KBM-7 (cell line): ENCODE measurements at regions not wholly inside any gene's neighbourhood (a gene's known extent, or its start where the extent isn't known, plus 50 kb on each side); places are given as distances from the start of the nearest gene placed in this dataset.

ENCODE experiments used
- DNase-seq: peaks from one replicate; pipeline ENCODE4 v3.0.0-alpha.2; 2015
- in situ Hi-C: fragments of 300-500 bp; cut with MboI; formaldehyde crosslinking; loops from 2 replicates; pipeline ENCODE4 v1.14.3; 2020; ENCODE audit warnings: low sequenced_read_pairs, low pct_unique_long_range_greater_than_20kb, mixed read lengths

DNA sequence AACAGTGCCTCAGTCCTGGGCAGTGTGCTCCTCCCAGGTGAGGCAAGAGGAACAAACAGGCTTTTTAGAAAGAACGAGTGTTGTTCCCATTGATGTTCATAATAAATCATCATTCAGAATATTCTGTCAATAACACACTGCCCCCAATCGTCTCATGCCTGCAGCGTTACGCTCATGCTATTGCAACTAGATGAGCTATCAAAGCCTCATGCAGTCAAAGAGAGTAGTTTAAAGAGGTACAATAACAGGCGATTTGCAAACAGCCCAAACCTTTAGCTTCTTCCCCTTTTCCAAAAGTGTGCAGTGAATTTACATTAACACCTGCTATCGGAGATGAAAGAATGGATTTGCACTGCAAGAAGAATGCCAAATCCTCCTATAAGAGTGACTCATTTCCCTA is 1164.7 kb upstream of the MAP3K7 start:
- no peak for DNase-seq
- in situ Hi-C loops = no loop called here

DNA sequence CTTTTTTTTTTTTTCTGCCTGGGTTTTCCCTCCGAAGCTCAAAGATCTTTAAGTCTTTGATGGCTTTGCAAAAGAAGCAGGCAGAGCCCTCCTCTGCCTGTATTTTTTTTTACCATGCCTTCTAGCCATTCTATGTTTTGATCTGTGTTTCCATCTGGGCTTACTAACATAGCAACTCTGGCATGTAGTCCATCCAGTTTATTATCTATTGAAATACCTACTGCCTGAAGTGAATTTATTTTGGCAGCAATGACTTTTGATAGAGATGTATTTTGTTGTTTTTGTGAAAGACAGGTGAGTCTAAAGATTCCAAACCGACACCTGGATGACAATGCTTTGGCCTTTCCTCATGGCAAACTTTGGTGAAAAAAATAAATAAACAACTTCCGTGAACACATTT is 1157.7 kb upstream of the MAP3K7 start:
- DNase-seq = no peak
- in situ Hi-C loops = no loop called here

DNA sequence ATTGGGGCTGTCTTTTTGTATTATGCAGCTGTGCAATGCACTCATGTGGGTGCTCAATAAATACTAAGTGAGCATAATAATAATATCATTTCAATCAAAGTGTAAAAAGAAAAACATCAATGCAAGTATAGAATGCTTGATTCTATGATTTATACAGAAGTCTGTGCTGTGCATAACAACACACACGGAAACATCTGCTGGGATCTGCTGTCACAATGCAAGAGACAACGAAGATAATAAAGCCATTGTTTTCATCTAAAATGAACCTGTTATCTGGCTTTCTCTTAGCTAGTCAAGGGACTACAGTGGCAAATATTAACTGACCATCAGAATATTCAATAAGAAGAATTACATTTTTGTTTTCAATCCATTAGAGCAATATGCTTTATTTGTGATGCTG is 1156.9 kb upstream of the MAP3K7 start:
- in situ Hi-C loops = no loop called here
- DNase-seq = no peak

DNA sequence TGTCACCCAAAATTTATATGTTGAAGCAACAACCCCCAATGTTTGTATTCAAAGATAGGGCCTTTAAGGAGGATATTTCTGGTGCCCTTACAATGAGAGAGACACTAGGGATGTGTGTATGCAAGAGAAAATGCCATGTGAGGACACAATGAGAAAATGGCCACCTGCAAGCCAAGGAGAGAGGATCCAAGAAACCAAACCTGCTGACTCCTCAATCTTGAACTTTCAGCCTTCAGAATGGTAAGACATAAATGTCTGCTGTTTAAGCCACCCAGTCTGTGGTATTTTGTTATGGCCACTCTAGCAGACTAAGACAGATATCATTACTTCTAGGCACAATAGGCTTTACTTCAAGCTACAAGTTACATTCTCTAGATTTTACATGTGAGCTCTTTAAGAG is 1145.1 kb upstream of the MAP3K7 start:
- in situ Hi-C loops = no loop called here
- no peak for DNase-seq

DNA sequence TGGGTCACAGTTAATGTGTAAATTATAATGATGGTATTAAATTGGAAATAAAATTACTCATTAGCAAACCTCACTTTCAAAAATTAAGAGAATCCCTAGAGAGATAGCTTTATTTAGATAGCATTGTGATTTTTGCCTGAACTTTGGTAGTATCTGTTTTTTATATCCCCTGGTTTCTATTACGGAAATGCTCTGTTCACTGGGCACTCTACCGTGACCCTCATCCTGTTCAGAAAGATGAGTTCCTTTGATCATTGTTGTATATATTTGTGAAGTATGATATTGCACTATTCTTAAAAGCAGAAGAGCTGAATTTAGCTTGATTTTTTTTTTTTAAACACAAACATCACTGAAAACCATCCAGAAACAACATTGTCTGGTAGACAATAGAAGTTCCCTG is 1143.8 kb upstream of the MAP3K7 start:
- in situ Hi-C loops = no loop called here
- DNase-seq = no peak

DNA sequence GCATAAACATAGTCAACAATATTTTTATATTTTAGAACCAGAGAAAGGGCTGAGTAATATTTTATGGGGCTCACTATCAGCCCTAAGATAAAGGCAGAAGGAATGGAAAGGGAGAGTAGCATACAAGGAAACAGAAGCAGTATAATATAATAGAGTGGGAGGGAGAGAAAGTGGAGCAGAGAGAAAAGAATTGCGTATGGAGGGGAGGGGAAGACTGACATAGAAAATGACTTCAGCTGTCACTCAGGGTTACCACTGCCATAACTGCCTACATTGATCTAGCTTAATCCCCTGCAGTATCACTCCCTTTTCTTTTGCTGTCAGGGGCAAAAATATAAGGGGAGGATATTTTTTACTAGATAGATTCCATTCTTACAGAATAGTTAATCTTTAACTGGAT is 1133.5 kb upstream of the MAP3K7 start:
- DNase-seq = no peak
- in situ Hi-C loops = no loop called here

DNA sequence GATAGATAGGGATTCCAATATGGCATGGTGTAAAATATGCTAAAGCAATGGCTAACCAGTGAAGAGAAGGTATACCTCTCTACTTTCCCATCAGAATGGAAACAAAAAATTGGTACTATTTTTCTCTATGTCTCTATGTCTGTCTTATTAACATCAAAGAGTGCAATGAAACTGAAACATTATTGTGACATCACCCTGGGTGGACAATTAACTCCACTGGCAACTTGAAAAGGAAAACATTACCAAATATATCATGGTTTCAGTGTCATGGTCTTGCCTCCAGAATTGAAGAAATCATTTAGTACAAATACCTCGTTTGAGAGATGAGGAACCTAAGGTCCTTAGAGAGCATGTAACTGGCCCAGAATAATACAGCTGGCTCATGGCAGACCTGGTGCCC is 1132.5 kb upstream of the MAP3K7 start:
- in situ Hi-C loops = no loop called here
- no peak for DNase-seq

DNA sequence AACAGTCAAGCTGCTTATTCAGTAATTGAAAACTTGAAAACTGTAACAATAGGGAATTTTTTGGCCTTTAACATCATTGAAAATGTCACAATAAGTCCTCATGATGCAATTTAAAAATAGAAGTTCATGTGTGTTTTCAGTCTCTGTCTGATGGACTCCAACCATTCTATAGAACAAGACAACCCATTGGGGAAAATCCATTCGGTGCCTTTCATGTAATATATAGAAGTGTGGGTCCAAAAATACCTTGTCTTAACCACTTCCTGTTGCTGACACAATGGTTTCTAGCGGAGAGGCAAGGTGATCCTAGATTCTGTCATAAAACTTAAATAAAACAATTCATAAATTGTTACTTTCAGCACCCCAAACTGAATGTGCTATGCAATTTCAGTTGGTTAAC is 1131.3 kb upstream of the MAP3K7 start:
- DNase-seq = no peak
- in situ Hi-C loops = no loop called here

DNA sequence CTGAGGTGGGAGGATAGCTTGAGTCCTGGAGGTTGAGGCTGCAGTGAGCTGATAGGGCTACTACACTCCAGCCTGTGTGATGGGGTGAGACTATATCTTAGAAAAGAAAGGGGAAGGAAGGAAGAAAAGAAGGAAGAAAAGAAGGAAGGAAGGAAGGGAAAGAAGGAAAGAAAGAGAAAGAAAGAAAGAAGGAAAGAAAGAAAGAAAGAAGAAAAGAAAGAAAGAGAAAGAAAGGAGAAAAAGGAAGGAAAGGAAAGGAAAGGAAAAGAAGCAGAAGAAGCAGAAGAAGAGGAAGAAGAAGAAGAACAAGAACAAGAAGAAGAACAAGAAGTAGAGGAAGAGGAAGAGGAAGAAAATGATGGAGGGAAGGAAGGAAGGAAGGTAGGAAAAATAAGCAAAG is 1130.2 kb upstream of the MAP3K7 start:
- no peak for DNase-seq

DNA sequence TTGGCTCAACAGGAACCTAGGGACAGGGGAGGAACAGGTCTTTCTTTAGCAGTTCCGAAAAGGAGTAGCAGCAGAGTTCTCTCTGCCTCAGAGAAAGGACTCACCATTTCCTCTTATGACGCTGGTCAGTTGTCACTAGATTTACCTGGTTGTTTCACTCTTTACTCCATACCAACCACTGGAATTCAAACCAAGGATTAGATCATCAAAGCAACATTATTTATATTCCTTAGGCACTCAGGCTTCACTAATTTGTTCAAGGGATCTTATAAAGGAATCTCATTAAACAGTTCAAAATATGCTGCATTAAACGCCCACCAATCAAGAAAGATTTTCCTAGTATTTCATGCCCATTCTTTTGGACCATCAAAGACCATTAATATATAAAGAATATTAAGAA is 1129.5 kb upstream of the MAP3K7 start:
- no peak for DNase-seq
- in situ Hi-C loops = no loop called here

More for the DNA sequence above, 1130.2 kb upstream of the MAP3K7 start:
- in situ Hi-C loops = no loop called here

DNA sequence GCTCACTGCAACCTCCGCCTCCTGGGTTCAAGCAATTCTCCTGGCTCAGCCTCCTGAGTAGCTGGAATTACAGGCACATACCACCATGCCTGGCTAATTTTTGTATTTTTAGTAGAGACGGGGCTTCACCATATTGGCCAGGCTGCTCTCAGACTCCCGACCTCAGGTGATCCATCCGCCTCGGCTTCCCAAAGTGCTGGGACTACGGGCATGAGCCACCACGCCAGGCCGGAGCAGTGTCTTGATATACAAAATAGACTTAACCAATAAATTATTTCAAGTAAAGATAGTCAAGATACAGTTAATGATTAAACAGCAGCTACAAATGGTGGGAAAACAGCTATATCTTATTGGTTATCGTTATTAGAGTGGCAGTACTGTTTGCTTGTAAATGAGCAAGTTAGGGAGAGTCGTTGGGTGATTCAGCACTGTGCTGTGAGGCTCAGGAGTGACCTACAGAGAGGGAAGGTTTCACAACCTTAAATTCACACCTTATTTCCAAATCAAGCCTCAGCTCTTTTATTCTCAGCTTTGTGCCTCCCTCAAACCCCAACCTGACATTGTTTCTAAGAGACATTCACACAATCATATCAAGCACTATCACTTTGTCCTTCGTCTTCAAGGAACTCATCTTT is 1128.4 kb upstream of the MAP3K7 start:
- DNase-seq = no peak
- in situ Hi-C loops = no loop called here

DNA sequence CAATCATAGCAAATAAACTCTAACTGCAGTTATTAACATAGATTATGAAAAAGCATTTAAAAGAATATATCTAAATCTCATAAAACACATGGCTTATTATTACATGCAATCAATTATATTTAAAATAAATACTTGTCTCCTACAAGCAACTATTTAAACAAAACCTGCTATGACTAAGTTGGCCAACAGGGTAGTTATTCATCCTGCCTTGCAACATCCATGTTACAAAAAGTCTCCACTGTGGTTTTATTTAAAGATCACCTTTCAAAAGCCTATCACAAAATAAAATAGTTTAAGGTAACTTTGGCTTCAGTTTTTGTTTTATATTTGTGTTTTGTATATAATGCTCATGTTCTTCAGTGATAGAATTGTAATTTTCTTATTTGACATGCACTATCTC is 1127.0 kb upstream of the MAP3K7 start:
- DNase-seq = no peak
- in situ Hi-C loops = no loop called here

DNA sequence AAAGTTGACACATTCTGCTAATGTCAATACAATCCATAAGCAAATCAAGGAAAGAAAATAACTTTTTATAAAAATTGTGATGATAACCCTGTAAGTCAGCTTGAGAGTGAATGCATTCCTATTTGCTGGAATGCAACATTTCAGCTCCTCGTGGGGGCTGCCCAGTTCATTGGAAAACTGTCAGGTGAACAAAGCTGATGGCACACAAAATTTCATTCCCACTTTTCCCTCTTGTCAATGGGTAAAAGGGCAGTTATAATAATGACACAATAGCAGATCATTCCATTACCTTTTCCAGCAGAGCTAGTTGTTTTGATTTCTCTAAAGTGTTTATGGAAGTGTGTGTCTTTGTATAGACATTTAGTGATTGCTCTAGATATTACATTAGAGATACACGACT is 1124.6 kb upstream of the MAP3K7 start:
- in situ Hi-C loops = no loop called here
- DNase-seq = no peak

DNA sequence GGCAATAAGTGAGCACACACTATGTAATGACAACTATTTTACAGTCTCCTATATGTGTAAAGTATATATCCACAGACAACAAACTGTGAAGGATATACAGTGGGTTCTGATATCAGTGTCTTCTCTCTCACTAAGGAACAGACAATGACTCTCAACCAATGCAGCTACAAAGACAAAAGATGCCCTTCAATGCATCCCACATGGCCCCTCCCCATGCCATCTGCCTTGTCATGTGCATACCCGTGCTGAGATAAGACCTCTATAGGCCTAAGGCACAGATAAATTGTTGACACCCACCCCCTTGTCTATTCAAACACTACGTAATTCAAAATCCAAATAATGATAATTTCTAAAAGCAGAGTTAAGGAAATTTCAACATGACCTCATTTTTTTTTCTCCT is 1123.5 kb upstream of the MAP3K7 start:
- in situ Hi-C loops = no loop called here
- DNase-seq = no peak

DNA sequence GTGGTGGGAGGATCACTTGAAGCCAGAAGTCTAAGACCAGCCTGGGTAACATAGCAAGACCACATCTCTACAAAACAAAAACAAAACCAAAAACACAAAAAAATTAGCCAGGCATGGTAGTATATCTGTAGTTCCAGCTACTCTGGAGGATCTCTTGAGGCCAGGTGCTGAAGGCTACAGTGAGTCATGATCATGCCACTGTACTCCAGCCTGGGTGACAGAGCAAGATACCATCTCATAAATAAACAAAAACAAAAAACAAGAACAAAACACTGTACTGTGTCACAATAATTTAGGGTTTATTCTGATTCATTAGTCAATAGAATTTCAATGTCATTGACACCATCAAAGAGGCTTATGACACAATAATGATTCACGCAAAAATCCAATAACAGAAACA is 1121.7 kb upstream of the MAP3K7 start:
- no peak for DNase-seq
- in situ Hi-C loops = no loop called here

DNA sequence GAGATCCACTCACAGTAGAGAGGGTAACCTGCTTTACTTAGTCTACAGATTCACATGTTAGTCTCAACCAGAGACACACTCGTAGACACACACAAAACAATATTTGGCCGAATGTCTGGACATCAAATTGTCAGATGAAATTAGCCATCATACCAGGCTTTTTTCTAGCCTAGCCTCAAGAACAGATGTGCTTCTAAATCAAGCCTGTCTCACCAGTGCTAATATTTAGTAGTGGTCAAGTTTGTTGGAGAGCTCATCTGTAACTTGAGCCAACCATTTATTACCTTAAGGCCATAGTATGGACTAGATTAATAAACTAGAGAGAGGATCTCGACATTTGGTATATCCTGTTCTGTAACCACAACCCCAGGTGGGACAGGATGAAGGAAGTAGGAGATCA is 1118.8 kb upstream of the MAP3K7 start:
- no peak for DNase-seq
- in situ Hi-C loops = no loop called here

DNA sequence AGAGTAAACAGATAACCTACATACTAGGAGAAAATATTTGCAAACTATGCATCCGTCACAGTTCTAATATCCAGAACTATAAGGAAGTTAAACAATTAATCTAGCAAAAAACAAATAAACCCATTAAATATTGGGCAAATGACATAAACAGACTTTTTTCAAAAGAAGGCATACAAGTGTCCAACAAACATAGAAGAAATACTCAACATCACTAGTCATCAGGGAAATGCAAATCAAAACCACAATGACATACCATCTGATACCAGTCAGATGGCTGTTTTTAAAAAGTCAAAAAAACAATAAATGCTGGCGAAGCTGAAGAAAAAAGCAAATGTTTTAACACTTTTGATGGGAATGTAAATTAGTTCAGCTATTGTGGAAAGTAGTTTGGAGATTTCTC is 1117.7 kb upstream of the MAP3K7 start:
- DNase-seq = no peak
- in situ Hi-C loops = no loop called here

DNA sequence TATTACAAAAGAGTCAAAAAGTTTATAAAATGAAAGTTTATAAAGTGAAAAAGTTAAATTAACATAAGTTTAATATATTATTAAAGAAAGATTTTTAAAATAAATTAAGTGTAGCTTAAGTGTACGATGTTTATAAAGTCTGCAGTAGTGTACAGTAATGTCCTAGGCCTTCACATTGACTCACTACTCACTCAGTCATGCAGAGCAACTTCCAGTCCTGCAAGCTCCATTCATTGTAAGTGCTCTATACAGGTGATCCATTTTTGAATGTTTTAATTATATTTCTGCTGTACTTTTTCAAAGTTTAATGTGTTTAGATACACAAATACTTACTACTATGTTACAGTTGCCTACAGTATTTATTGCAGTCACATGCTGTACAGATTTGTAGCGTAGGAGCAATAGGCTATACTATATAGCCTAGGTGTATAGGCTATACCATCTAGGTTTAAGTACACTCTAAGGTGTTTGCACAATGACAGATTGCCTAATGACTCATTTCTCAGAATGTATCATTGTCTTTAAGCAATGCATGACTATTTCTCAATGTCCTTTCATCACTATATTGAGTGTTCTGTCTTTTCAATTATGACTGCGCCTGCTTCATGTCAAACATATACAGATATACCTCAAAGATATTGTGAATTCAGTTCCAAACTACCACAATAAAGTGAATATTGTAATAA is 1110.3 kb upstream of the MAP3K7 start:
- no peak for DNase-seq
- in situ Hi-C loops = no loop called here

DNA sequence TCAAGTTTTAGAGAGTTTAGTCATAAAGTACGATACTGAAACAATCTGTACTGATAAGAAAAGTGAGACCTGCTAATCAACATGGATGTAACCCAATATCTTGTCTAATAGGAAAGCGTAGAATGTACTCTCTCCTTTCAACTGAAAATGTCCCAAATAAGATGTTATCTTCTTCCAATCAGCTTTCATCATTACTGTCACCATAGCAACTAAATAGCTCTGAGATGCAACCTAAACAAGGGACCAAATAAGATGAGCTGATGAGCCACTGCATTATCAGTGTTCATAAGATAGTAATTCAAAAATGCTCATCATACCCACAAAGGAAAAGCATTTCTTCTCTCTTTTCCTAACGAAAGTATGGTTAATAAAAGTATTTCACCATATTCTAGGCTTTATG is 1108.3 kb upstream of the MAP3K7 start:
- DNase-seq = no peak
- in situ Hi-C loops = no loop called here

DNA sequence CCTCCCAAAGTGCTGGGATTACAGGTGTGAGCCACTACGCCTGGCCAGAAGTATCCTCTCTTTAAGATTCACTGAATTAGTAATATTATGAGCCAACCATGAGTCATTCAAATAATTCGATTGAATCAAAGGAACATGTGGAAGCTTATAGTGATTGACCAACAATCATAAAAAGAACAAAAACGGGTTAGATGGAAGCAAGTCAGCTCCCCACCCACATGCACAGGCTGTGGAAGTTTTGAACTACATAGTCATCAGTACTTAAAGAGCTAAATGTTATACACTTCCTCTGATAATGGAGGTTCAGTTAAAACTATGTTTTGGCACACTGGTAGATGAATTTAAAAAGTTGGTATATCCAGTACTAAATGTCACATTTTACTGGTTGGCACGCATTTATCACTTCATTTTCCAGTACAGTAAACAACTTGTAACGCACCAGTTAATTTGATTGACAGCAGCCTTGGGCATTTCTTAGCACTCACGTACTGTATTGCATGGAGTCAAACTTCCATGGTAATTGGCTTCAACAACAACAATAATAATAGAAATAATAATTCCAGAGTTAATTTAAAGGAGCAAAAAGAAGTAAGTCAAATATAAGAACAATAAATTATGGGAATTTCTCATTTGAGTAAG is 1107.3 kb upstream of the MAP3K7 start:
- no peak for DNase-seq
- in situ Hi-C loops = no loop called here

DNA sequence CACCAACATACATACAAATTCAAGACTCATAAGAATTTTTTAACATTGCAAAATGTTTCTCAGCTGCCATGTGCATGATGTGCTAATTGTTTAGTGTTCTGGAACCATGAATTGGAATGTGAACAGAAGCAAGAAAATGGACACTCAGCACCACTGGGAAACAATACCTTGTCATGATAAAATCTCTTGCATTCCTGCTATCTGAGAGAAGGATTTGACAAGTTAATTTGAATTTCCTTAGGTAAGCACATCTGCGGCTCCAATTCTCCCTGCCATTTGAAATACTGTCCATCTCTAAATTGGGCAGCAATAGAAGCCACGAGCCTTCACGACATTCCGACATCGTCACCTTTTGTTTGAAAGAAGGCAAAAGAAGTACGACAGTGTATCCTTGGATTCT is 1104.6 kb upstream of the MAP3K7 start:
- in situ Hi-C loops = no loop called here
- DNase-seq = no peak
